GM12864 (cell line): ENCODE measurements at regions not wholly inside any gene's neighbourhood (a gene's known extent, or its start where the extent isn't known, plus 50 kb on each side); places are given as distances from the start of the nearest gene placed in this dataset.

Experiments
- DNase-seq: peaks from one replicate; pipeline ENCODE4 v3.0.0-alpha.2; 2011; ENCODE audit warnings: low read depth
- H3K4me3 ChIP-seq: 2 replicates; pipeline ENCODE4 v1.5.1; 2011; ENCODE audit warnings: mild to moderate bottlenecking, low read depth, low read length, control low read depth
- CTCF ChIP-seq: IDR thresholded peaks from 2 replicates; pipeline ENCODE4 v1.5.1; 2011; ENCODE audit warnings: low read depth, mild to moderate bottlenecking, moderate library complexity, low read length, control low read depth, inconsistent platforms; ENCODE audit errors: missing control alignments

- H3K4me3 ChIP-seq = no peak overlapping the region
- DNase-seq = no peak
Observed at GRCh38 chr3:64293121-64293520, 67.9 kb upstream of the PRICKLE2 start.

DNA sequence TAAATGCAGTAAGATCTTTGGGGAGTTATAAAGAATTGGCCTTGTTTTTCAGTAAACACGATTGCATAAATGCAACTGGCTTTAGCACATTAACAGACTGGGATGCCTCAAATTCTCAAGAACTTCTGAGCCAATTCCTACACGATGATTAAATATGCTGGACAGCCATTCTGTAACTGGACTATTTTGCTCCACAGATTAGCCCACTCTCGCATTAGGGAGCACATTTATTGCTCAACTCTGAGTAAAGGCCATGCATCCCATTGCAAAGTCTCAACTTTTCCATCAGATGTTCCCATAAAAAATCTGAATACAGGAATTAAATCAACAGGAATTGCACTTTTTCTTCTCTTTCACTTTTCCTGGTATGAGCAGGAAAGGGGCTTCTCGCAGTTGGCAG, 66.7 kb upstream of the PRICKLE2 start:
- TF ChIP-seq CTCF = no peak
- H3K4me3 ChIP-seq = no peak overlapping the region
- DNase-seq = no peak

More at GRCh38 chr3:64293121-64293520, 67.9 kb upstream of the PRICKLE2 start:
- no peak for TF ChIP-seq CTCF

DNA sequence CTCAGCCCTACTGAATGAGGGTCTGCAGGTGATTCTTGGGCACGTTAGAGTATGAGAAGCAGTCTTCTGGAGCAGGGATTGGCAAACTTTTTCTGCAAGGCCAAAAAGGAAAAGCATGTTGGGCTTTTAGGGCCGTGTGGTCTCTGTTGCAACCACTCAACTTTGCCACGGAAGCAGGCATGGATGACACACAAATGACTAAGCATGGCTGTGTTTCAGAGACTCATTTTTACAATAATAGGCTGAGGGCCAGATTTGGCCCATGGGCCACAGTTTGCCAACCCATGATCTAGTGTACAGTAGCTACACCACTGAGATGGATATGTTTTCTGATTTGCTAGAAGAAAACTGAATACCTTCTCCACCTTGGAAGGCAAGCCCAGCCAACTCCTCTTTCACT, 66.1 kb upstream of the PRICKLE2 start:
- TF ChIP-seq CTCF = no peak

GRCh38 chr3:64290864-64291263, 65.6 kb upstream of the PRICKLE2 start:
- no peak overlapping the region for H3K4me3 ChIP-seq
- DNase-seq = no peak
- no peak for TF ChIP-seq CTCF

More for the DNA sequence above, 66.1 kb upstream of the PRICKLE2 start:
- DNase-seq = no peak
- no peak overlapping the region for H3K4me3 ChIP-seq

- TF ChIP-seq CTCF = no peak
- DNase-seq = no peak
- no peak overlapping the region for H3K4me3 ChIP-seq
Observed at GRCh38 chr3:64290161-64290560, 64.9 kb upstream of the PRICKLE2 start.

GRCh38 chr3:64289622-64290021, 64.4 kb upstream of the PRICKLE2 start:
- DNase-seq = no peak
- TF ChIP-seq CTCF = no peak
- H3K4me3 ChIP-seq = no peak overlapping the region

DNA sequence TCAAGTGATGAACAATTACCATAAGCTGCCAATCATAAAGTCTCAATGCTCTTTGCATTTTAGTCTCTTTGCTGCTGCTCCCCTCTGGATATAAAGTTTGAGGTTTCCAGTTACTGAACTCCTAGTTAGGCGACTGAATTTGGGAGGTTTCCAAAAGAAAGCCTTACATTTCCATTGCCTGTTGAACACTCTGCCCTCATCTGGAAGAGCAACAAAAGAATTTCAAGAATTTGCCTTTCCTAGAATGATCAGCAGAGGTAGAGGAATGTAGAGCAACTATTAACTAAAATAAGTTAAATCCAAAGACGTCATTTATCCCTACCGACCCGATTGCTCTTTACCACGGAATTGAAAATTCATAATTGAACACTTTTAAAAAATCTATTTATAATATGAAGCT, 53.4 kb upstream of the PRICKLE2 start:
- no peak for TF ChIP-seq CTCF
- no peak overlapping the region for H3K4me3 ChIP-seq
- no peak for DNase-seq
